ENCODE measurements at regions not wholly inside any gene's neighbourhood (a gene's known extent, or its start where the extent isn't known, plus 50 kb on each side); places are given as distances from the start of the nearest gene placed in this dataset.

- DNase-seq = no peak
- TF ChIP-seq CTCF (IDR thresholded peaks at IDR 0.05; ENCODE audit: low read depth, low read length, missing control alignments) = no peak
- Histone ChIP-seq H3K27ac (no peak overlapping the region), H3K27me3 (replicated peaks) (no peaks in the 10 kb centered on the region), H3K4me3 (ENCODE audit: low read depth, low read length) (no peak overlapping the region), H3K36me3 (replicated peaks) (no peaks in the 10 kb centered on the region)
- in situ Hi-C loops (cut with HindIII; ENCODE audit: low pct_ligation_motif_present, low sequenced_read_pairs) = no loop called here
Observed at GRCh38 chr6:33925210-33925609, 121.4 kb upstream of the MLN start.

GRCh38 chr6:33924681-33925080, 120.9 kb upstream of the MLN start:
- no peaks in the 10 kb centered on the region for H3K36me3 ChIP-seq (replicated peaks)
- no peak for DNase-seq
- no peak overlapping the region for H3K4me3 ChIP-seq (ENCODE audit: low read depth, low read length)
- no peak overlapping the region for H3K27ac ChIP-seq
- in situ Hi-C loops (cut with HindIII; ENCODE audit: low pct_ligation_motif_present, low sequenced_read_pairs) = no loop called here
- TF ChIP-seq CTCF (IDR thresholded peaks at IDR 0.05; ENCODE audit: low read depth, low read length, missing control alignments) = no peak
- no peaks in the 10 kb centered on the region for H3K27me3 ChIP-seq (replicated peaks)

- DNase-seq = no peak
- Histone ChIP-seq H3K27me3 (replicated peaks) (no peaks in the 10 kb centered on the region), H3K4me3 (ENCODE audit: low read depth, low read length) (no peak overlapping the region), H3K36me3 (replicated peaks) (no peaks in the 10 kb centered on the region), H3K27ac (no peak overlapping the region)
- TF ChIP-seq CTCF (IDR thresholded peaks at IDR 0.05; ENCODE audit: low read depth, low read length, missing control alignments) = no peak
- in situ Hi-C loops (cut with HindIII; ENCODE audit: low pct_ligation_motif_present, low sequenced_read_pairs) = no loop called here
Observed at GRCh38 chr6:33923857-33924514, 120.2 kb upstream of the MLN start.

- H3K27me3 ChIP-seq (replicated peaks) = no peaks in the 10 kb centered on the region
- in situ Hi-C loops (cut with HindIII; ENCODE audit: low pct_ligation_motif_present, low sequenced_read_pairs) = no loop called here
- DNase-seq = no peak
- no peak overlapping the region for H3K4me3 ChIP-seq (ENCODE audit: low read depth, low read length)
- no peak for TF ChIP-seq CTCF (IDR thresholded peaks at IDR 0.05; ENCODE audit: low read depth, low read length, missing control alignments)
- H3K27ac ChIP-seq = no peak overlapping the region
- no peaks in the 10 kb centered on the region for H3K36me3 ChIP-seq (replicated peaks)
Observed at GRCh38 chr6:33921745-33922144, 117.9 kb upstream of the MLN start.

GRCh38 chr6:33918175-33918695, 114.4 kb upstream of the MLN start:
- no peak for TF ChIP-seq CTCF (IDR thresholded peaks at IDR 0.05; ENCODE audit: low read depth, low read length, missing control alignments)
- no peak for DNase-seq
- H3K27ac ChIP-seq = no peak overlapping the region
- H3K4me3 ChIP-seq (ENCODE audit: low read depth, low read length) = no peak overlapping the region
- H3K27me3 ChIP-seq (replicated peaks) = peaks cover 2% of the 10 kb centered on the region
- no peaks in the 10 kb centered on the region for H3K36me3 ChIP-seq (replicated peaks)
- in situ Hi-C loops (cut with HindIII; ENCODE audit: low pct_ligation_motif_present, low sequenced_read_pairs) = no loop called here

GRCh38 chr6:33915134-33915533, 111.3 kb upstream of the MLN start:
- Histone ChIP-seq H3K27ac (no peak overlapping the region), H3K4me3 (ENCODE audit: low read depth, low read length) (no peak overlapping the region), H3K36me3 (replicated peaks) (no peaks in the 10 kb centered on the region), H3K27me3 (replicated peaks) (peaks cover 3% of the 10 kb centered on the region)
- no peak for TF ChIP-seq CTCF (IDR thresholded peaks at IDR 0.05; ENCODE audit: low read depth, low read length, missing control alignments)
- no peak for DNase-seq
- in situ Hi-C loops (cut with HindIII; ENCODE audit: low pct_ligation_motif_present, low sequenced_read_pairs) = no loop called here

Measured in brain microvascular endothelial cell (primary cell).